KBM-7 (cell line): ENCODE measurements at regions not wholly inside any gene's neighbourhood (a gene's known extent, or its start where the extent isn't known, plus 50 kb on each side); places are given as distances from the start of the nearest gene placed in this dataset.

ENCODE experiments used
- DNase-seq: peaks from one replicate; pipeline ENCODE4 v3.0.0-alpha.2; 2015
- in situ Hi-C: fragments of 300-500 bp; cut with MboI; formaldehyde crosslinking; loops from 2 replicates; pipeline ENCODE4 v1.14.3; 2020; ENCODE audit warnings: low sequenced_read_pairs, low pct_unique_long_range_greater_than_20kb, mixed read lengths

DNA sequence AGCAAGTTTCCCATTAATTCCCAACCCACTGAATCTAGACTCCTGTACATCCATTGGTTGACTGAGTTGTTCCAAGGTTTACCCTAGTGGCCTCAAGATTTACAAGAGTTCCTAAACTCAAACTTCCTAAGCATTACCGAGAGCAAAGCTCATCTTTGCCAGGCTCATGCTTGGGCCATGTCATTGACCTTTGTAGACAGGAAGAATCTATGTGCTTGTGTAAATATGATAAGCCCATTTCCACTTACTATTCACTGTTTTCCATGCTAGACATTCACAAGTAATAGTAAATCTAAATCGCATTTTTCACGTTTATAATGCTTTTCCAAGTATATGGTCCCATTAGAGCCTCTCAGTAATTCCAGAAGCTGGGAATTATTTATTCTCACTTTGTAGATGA, 534.5 kb upstream of the CLINT1 start:
- no peak for DNase-seq
- in situ Hi-C loops, result no loop called here

DNA sequence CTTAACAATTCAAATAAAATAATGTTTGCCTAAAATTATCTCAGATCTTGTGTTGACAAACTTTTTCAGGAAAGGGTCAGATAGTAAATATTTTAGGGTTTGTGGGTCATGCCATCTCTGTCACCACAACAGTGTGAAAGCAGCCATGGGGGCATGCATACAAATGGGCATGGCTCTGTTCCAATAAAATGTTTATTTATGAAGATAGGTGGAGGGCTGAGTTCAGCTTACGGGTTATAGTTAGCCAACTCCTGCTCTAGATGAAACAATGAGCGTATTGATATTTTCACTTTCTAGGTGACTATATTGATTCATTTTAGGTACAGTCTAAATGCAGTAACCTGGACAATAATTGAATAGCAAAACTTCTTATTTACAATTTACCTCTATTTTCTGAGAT, 533.8 kb upstream of the CLINT1 start:
- in situ Hi-C loops, result no loop called here
- DNase-seq, result no peak

DNA sequence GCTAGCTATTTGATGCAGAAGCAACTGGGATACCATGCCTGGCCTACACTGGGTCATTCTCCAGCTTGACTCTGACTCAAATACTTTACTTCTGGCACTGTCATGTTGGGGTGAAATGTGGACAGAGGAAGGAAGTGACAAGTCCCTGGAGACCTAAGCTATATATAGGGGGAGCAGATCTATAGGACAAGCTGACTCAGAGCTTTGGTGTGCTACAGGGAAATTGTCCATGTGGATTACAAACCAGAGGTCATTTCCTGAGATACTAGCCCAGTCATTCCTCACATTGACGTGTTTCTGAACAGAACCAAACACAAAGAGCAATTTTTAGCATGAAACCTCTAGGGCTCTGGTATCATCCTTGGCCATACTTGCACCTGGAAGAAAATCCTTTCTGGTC, 531.6 kb upstream of the CLINT1 start:
- in situ Hi-C loops, result no loop called here

DNA sequence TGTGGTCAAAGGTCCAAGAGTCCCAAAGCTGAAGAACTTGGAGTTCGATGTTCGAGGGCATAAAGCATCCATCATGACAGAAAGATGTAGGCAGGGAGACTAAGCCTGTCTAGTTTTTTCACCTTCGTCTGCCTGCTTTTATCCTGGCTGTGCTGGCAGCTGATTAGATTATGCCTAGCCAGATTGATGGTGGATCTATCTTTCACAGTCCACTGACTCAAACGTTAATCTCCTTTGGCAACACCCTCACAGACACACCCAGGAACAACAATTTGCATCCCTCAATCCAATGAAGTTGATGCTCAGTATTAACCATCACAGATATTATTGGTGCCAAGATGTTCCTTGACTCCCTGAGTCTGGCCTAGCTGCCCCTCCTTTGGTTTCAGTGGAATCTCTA, 530.8 kb upstream of the CLINT1 start:
- in situ Hi-C loops, result no loop called here
- DNase-seq, result no peak

More for the DNA sequence above, 531.6 kb upstream of the CLINT1 start:
- DNase-seq, result no peak

DNA sequence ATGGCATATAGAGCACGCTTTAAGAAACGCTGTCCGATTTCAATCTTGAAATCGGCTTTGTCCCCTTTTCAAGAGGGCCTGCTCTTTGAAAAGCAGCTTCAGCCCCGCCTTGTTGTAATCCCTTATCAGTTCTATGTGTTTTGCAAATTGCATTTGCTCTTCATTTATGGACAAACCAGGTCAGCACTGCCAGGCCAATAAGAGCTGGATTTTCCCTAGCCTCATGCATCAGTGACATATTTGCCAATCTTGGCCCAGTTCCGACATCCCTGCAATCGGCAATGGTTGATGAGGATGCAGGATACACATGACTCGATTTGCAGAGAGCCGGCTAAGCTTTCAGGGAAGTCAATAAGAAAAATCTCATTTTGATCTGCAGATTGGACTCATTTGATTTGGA, 529.1 kb upstream of the CLINT1 start:
- in situ Hi-C loops, result no loop called here
- DNase-seq, result no peak

DNA sequence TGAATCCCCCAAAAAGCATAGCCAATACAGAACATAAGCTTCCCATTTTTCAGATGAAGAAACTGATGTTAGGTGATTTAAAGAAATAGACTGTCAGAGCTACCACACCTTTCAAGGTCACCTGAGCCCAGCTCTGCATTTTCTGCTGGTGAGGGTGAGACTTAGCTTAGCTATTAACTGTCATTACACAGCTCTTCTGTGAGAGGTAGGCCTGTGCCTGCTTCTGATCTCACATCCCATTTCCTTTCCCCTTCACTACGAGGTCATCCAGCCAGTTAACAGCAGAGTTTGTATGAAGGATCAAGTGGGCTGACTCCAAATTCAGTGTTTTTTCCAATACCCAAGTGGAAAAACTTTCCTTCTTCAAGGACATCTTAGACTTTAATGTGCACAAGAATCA, 528.6 kb upstream of the CLINT1 start:
- no peak for DNase-seq
- in situ Hi-C loops, result no loop called here

DNA sequence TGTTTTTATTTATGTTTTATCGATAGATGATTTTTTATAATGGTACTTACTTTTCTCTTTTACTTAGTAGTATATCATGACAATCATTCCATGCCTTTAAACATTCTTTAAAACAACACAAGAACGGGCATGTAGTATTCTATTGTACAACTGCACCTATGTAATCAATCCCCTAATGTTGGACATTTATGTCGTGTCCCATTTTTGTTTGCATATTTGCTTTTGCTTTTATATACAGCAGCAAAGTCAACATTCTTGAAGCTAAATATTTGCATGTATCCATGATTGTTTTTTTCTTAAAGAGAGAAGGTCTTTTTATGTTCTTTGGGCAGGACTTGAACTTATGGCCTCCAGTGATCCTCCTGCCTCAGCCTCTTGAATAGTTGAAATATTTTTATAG, 527.0 kb upstream of the CLINT1 start:
- in situ Hi-C loops, result no loop called here
- DNase-seq, result no peak

DNA sequence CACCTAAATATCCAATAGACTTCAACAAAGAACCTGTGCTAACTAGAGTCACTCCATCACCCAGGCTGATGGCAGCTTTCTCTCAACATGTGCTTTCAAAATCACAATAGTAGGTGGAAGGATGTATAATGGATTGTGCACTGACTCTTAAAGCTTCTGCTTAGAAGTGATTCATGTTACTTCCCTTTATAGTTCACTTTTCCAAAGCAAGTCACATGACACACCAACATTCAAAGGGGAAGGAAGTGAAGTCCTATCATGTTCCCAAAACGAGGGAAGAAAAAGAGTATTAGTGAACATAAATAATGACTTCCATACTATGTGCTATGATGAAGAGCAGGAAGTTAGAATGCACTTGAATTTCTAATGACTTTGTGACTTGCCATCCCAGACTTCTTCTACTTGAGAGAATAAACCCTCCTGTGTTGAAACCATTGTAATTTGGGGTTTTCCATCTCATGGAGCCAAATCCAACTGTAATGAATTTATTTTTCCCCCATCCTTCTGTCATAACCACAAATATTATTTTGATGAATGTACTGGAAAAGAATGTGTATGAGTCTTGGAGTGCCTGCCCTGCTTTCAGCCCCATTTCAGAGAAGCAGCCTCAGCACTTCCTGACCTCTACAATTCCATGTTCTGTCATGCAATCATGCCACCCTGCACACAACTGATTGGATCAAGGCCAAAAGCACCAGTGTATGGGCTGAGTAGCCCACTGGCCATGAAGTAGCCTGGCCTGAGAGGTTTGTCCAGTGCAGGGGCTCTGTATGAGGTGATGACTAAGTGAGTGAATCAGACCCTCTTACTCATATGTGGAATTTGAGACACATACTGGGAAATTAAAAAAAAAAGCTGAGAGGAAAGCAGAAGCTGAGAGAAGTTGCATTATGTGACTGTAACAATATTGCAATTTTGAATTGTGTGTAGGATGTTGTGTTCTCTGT, 525.9 kb upstream of the CLINT1 start:
- no peak for DNase-seq
- in situ Hi-C loops, result no loop called here

DNA sequence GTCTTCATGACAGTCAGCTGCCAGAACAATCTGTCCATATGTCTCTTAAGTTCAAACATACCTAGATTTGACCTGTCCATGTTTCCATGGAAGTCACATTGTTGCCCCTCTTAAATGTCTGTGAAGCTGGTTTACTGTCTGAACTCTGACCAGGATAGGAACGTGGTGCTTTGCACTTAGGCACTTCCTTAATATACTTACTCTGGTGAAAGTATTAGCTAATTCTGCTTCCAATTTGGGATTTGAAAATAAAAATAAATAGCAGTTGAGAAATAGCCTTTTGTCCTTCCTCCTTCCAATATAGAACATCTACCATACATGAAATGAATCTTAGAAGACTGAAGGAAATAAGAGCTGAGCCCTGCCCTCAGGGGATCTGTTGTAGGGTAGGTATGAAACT, 524.5 kb upstream of the CLINT1 start:
- DNase-seq, result no peak
- in situ Hi-C loops, result no loop called here

DNA sequence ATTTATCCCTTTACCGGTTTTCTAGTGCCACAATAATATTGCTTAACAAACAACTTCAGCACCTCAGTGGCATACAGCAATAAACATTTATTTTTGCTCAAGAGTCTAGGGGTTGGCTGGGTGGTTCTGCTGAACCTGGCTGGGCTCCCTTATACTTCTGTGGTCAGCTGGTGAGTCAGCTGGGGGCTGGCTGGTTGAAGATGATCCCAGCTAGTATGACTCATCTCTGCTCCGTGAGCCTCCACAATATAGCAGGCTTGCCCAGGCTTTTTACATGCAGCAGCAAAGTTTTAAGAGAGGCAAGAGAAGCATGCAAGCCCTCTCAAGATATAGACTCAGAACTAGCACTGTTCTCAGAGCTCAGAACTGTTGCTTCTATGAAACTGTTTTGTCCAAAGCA, 523.5 kb upstream of the CLINT1 start:
- DNase-seq, result peak; percentile 1
- in situ Hi-C loops, result no loop called here

DNA sequence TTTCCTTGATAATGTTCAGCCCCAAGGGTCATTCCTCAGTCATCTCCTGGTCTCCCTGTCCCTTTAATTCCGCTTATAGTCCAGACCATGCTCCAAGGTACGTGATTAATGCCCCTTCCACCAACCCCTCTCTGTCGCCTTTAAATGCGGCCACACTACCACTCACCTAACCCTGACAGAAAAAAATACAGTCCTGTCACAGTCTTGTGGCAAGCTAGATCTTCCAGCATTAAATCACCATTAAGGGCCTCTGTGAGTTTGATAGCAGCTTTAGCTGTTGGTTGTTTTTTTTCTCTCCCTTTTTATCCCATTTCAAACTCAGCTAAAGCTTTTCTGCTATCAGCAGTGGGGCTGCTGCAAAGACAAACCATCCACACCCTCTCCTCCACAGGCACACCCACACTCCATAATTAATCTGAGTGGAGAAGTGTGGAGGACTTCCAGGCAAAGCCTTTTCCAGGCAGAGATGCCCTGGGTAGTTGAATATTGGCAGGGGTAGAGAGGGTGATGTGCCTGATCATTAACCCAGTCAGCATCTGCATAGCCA, 522.7 kb upstream of the CLINT1 start:
- DNase-seq, result no peak
- in situ Hi-C loops, result no loop called here

DNA sequence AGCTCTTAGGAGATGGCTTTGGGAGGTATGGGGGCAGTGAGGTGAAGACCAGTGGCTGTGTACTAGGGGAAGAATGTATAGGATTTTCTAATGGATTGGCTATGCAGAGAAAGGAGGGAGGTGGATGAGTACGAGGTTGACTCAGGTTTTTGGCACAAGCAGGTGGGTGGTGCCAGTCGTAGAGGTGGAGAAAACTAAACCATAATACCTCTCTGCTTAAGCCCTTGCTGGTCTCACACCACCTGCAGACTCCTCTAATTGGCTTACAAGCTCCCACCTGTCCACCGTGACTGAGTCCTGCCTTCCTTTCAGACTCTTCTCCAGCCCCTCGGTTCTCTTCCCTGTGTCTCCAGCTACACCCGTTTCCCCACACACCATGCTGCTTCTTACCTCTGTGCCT, 521.7 kb upstream of the CLINT1 start:
- in situ Hi-C loops, result no loop called here

DNA sequence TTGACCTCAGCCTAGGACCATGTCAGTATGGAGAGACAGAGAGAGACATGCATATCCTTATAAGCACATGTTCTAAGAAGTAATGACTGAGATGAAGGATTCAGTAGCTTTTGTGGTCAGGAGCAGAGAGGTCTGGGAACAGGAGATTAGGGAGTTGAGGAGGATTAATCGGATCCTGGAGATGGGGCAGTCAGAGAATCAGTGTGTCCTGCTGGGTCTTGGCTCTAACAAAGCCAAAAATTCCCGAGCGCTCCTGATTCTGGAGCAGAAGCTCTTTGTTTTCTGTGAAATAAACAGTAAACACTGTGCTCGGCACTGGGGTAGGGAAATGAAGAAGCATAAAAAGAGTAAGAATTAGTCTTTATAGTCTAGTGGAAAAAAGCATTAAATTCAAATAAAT, 520.0 kb upstream of the CLINT1 start:
- DNase-seq, result no peak
- in situ Hi-C loops, result no loop called here

More for the DNA sequence above, 521.7 kb upstream of the CLINT1 start:
- no peak for DNase-seq

DNA sequence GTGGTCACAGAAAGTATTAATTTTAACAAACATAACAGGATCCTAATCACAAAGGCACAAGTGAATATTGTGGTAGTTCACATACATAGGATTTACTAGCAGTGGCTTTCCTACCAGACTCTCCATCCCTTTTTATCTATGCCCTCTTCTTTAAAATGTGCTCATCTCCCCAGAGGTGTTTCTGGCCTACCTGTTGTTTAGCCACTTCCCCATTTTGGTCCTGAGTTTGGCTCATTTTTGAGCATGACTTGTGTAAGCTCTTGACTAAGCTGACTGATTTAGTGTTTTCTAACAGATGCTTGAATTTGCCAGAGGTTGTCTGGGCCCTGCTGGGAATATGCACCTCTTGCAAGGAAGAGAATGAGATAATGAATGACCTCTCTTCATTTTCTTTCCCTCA, 517.7 kb upstream of the CLINT1 start:
- no peak for DNase-seq
- in situ Hi-C loops, result no loop called here

DNA sequence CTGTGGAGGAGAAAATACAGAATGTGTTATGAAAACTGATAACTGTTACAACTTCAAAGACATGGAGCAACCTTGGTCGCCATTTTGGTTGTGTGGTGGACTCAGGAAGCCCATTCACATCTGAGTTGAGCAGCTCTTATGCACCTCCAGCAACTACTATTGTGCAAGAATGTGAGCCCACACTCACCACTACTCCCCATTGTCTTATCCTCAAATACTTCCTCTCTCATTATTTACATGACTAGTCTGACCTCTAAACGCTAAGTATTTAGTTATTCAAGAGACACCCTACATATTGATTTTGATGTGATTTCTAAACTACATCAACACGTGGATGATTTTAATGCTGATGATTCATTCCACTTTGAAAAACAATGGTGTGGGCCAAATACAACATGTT, 516.6 kb upstream of the CLINT1 start:
- no peak for DNase-seq
- in situ Hi-C loops, result no loop called here

DNA sequence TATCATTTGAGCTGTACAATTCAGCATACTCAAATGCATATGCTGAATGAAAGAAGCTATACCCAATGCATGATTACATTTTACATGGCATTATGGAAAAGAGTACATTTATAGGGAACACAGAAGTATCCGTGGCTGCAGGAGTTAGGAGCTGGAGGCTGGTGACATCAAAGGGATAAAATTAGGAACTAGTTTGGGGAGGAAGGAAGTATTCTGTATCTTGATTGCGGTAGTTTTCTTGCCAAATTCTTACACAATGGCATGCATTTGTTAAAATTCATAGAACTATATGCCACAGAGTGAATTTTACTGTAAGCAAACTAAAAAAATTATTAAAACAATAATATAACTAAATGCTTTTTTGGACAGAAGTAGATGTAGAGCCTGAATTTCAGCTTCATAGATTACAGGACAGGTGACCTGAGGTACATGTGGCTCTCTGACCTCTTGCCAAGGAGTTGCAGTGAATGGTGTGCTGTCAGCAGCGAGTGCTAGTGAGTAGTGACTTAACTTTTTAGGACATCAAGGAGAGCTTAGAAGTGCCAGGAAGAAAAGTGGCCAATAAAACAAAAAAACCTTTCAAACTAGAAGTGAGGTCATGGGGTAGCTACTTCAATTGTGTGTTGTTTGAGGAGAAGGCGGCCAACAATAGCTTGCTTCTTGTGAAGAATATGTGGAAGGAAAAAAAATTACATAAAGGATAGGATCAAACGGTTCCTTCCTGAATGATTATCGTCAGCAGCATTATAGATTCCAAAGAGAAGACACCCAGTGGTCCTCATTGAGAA, 514.9 kb upstream of the CLINT1 start:
- DNase-seq, result peak; percentile 1
- in situ Hi-C loops, result no loop called here

DNA sequence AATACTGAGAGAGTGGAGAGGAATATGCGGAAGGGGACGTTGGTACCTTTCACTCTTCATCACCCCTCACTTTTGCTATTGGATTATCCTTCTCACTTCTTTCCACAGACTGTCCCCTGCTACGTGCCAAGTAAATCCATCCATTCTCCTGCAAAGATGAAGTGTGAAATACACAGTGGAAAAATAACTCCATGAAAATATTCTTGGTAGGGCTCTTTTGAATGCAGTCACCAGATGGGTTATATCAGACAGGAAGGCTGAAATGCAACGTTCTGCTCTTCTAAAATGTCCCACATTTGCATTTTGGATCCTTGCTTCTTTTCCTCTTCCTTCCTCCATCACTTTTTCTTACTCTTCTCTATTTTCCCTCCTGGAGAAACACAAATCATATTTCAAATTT, 510.3 kb upstream of the CLINT1 start:
- in situ Hi-C loops, result no loop called here
- DNase-seq, result no peak

DNA sequence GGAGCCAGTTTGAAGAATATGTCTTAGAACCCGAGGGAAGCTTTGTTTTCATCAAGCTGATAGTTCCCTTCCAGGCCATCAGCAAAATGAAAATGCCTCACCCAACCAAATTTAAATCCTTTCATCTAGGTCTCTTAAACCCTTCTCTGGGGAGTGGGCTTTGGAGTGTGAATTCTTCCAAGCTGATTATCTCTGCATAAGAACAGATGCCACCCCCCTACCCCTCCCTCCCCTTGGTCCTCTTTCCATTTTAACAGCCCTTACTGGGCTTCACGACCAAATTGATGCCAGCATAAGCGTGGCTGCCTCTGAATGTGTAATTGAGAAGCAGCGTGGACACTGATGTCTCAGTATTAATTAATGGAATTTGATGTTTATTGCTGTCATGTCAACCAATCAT, 509.7 kb upstream of the CLINT1 start:
- in situ Hi-C loops, result no loop called here
- DNase-seq, result no peak

DNA sequence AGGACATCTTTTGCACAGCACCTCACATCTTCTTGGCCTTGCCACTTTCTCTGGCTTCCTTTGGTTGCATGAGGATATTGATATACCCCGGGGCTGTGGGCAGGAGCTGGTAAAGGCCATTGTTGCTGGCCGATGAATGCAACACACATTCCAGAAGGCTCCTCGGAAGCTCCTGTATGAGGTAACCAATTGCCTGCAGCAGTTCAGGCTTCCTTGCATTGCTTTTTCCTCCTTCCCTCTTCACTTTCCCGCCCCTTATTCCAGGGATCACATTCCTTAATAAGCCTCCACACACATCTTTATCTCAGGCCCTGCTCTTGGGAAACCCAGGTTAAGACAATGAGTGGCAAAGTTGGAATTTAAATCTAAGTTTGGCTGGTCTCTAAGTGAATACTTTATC, 505.4 kb upstream of the CLINT1 start:
- in situ Hi-C loops, result no loop called here
- no peak for DNase-seq

DNA sequence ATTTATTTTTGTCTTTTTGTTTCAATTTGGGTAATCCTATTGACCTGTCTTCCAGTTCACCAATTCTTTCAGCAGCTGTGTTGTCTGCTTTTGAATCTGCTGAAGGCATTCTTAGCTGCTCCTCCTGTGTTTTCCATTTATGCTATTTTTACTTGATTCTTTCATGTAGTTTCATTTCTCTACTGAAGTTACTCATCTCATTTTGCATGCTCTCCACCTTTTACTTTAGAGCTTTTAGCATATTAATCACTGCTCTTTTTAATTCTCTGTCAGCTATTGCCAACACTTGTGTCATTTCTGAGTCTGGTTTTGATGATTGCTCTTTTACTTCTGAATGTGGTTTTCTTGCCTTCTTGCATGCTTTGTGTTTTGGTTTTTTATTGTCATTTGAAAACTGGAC, 496.0 kb upstream of the CLINT1 start:
- DNase-seq, result no peak
- in situ Hi-C loops, result no loop called here
